Stimulated activated CD4-positive, alpha-beta T cell treated with anti-CD3 and anti-CD28 coated beads, Interleukin-2, amount 100 ng/mL, for 24 hours (primary cell): ENCODE measurements at regions not wholly inside any gene's neighbourhood (a gene's known extent, or its start where the extent isn't known, plus 50 kb on each side); places are given as distances from the start of the nearest gene placed in this dataset.

Experiments
- DNase-seq, 2 donors: peaks; one replicate each; pipeline ENCODE4 v3.0.0-alpha.2; 2020

- no peak for DNase-seq
Measured at GRCh38 chr6:2562721-2563451, 187.8 kb downstream of the MYLK4 start.

GRCh38 chr6:2560917-2561698 lies 189.6 kb downstream of the MYLK4 start:
- no peak for DNase-seq

GRCh38 chr6:2560140-2560818 lies 190.4 kb downstream of the MYLK4 start:
- no peak for DNase-seq

- no peak for DNase-seq
Measured at GRCh38 chr6:2558861-2559801, 191.6 kb downstream of the MYLK4 start.

- no peak for DNase-seq
Measured at GRCh38 chr6:2558098-2558680, 192.5 kb downstream of the MYLK4 start.

- no peak for DNase-seq
Measured at GRCh38 chr6:2557181-2557720, 193.5 kb downstream of the MYLK4 start.

GRCh38 chr6:2556761-2557160 lies 194.0 kb downstream of the MYLK4 start:
- DNase-seq, result no peak

GRCh38 chr6:2554651-2555260 lies 196.0 kb downstream of the MYLK4 start:
- no peak for DNase-seq

- DNase-seq, result no peak
Measured at GRCh38 chr6:2552526-2553154, 198.1 kb downstream of the MYLK4 start.

GRCh38 chr6:2551705-2552104 lies 199.0 kb downstream of the MYLK4 start:
- DNase-seq, result no peak

GRCh38 chr6:2550247-2550646 lies 200.5 kb downstream of the MYLK4 start:
- DNase-seq, result no peak

- no peak for DNase-seq
Measured at GRCh38 chr6:2549834-2550233, 200.9 kb downstream of the MYLK4 start.

- no peak for DNase-seq
Measured at GRCh38 chr6:2547355-2547754, 203.4 kb downstream of the MYLK4 start.

GRCh38 chr6:2546901-2547300 lies 203.8 kb downstream of the MYLK4 start:
- no peak for DNase-seq

GRCh38 chr6:2545383-2546038 lies 205.2 kb downstream of the MYLK4 start:
- no peak for DNase-seq

GRCh38 chr6:2543321-2543720 lies 207.4 kb downstream of the MYLK4 start:
- no peak for DNase-seq

GRCh38 chr6:2542858-2543218 lies 207.9 kb downstream of the MYLK4 start:
- DNase-seq, result peak in 1 of 2 donors; percentile 11

- no peak for DNase-seq
Measured at GRCh38 chr6:2542101-2542857, 208.4 kb downstream of the MYLK4 start.

GRCh38 chr6:2536451-2536850 lies 214.3 kb downstream of the MYLK4 start:
- no peak for DNase-seq

- DNase-seq, result no peak
Measured at GRCh38 chr6:2535506-2535905, 215.2 kb downstream of the MYLK4 start.
